PC-9 (cell line): ENCODE measurements at regions not wholly inside any gene's neighbourhood (a gene's known extent, or its start where the extent isn't known, plus 50 kb on each side); places are given as distances from the start of the nearest gene placed in this dataset.

Experiments
- EZH2 ChIP-seq: fragments of 200-600 bp; sonication (generic); IDR thresholded peaks from 2 replicates; pipeline ENCODE4 v1.8.0; 2017; ENCODE audit warnings: antibody characterized with exemption, low read depth
- TF ChIP-seq, protein P1 (sequence below): fragments of 200-600 bp; sonication (generic); conservative IDR thresholded peaks from 2 replicates; pipeline ENCODE4 v1.6.1; 2017; ENCODE audit warnings: mixed run types, antibody characterized with exemption, mild to moderate bottlenecking, moderate library complexity

DNA sequence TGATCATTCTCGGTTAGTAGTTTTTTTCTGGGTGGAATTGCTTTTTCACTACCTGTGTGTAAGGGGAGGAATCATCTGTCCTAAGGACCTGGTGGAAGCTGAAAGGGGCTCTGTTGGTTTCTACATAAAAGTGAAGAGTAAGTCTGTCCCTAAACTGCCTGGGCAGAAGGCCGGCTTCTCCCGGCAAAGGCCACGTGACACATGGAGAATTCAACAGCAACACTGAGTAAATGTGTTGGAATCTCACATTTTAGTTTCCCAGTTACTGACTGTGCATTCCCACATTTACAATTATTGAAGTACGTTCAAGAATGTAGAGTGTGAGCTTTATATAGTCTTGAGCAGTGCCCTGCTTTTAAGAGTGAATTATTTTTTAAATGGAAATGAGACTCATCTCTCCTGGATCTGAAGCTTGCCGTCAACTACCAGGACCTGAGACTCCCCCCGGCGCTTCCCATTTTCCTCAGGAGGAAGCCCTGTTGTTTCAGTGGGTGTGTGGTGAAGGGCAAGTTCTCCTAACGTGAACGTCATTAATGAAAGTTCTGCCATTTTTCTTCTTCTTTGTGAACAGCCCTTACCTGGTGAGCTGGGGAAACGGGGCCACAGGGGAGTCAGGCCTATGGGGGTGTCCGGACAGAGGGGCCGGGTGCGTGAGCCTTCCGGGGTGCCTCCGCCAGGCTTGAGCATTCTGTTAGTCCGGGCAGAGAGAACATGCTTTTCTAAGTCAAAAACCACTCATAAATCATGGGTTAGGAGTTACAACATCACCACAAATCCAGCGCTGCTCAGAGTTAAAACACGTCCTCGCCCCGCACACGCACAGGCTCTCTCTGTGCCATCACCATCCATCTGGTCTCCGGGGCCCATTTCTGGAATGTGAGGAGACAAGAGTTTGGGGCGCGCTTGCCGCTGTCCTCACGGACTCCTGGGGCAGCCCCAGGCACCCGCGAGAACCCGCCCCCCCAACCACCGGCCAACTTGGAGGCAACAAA lies 56.6 kb upstream of the SMOC2 start:
- TF ChIP-seq, protein P1, sequence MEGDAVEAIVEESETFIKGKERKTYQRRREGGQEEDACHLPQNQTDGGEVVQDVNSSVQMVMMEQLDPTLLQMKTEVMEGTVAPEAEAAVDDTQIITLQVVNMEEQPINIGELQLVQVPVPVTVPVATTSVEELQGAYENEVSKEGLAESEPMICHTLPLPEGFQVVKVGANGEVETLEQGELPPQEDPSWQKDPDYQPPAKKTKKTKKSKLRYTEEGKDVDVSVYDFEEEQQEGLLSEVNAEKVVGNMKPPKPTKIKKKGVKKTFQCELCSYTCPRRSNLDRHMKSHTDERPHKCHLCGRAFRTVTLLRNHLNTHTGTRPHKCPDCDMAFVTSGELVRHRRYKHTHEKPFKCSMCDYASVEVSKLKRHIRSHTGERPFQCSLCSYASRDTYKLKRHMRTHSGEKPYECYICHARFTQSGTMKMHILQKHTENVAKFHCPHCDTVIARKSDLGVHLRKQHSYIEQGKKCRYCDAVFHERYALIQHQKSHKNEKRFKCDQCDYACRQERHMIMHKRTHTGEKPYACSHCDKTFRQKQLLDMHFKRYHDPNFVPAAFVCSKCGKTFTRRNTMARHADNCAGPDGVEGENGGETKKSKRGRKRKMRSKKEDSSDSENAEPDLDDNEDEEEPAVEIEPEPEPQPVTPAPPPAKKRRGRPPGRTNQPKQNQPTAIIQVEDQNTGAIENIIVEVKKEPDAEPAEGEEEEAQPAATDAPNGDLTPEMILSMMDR: no peak
- no peak for TF ChIP-seq EZH2
